ENCODE measurements at regions not wholly inside any gene's neighbourhood (a gene's known extent, or its start where the extent isn't known, plus 50 kb on each side); places are given as distances from the start of the nearest gene placed in this dataset.

DNA sequence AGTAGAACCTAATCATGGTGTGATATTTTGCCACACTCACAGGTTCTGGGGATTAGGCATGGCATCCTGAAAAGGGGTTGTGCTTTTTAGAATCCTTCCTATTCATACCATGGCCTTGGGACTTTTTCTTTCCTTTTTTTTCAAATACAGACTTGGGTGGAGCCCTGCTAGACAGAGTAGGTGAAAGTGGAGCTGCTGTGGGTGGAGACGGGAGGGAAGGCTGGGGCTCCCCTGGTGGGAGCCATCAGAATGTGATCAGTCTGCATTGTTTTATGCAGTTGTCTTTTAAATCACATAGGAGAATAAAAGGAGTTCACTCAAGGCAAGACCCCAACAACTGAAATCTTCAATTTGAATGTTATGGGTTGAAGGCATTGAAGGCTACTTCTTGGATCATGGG lies 130.2 kb downstream of the VAPA start:
- H3K27me3 Mint-ChIP-seq (ENCODE audit: insufficient read depth, unreplicated experiment) = no peaks in the 10 kb centered on the region
- ChIA-PET POLR2A (no interaction called here), CTCF (no interaction called here)
- no peaks in the 10 kb centered on the region for H3K36me3 Mint-ChIP-seq (ENCODE audit: insufficient read depth, unreplicated experiment)
- DNase-seq (ENCODE audit: unreplicated experiment) = no peak
- H3K9me3 Mint-ChIP-seq (ENCODE audit: unreplicated experiment) = peaks cover 8% of the 10 kb centered on the region
- no peaks in the 10 kb centered on the region for H3K4me1 Mint-ChIP-seq (ENCODE audit: insufficient read depth, unreplicated experiment)
- intact Hi-C loops (cut with micrococcal nuclease) = no loop called here
- H3K27ac Mint-ChIP-seq (ENCODE audit: low read depth, unreplicated experiment) = no peak overlapping the region
- no TSS peak for BruUV-seq (replicated peaks)
- TF ChIP-seq, protein P1, sequence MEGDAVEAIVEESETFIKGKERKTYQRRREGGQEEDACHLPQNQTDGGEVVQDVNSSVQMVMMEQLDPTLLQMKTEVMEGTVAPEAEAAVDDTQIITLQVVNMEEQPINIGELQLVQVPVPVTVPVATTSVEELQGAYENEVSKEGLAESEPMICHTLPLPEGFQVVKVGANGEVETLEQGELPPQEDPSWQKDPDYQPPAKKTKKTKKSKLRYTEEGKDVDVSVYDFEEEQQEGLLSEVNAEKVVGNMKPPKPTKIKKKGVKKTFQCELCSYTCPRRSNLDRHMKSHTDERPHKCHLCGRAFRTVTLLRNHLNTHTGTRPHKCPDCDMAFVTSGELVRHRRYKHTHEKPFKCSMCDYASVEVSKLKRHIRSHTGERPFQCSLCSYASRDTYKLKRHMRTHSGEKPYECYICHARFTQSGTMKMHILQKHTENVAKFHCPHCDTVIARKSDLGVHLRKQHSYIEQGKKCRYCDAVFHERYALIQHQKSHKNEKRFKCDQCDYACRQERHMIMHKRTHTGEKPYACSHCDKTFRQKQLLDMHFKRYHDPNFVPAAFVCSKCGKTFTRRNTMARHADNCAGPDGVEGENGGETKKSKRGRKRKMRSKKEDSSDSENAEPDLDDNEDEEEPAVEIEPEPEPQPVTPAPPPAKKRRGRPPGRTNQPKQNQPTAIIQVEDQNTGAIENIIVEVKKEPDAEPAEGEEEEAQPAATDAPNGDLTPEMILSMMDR (IDR thresholded peaks at IDR 0.05; ENCODE audit: unreplicated experiment) = no peak
- no peak overlapping the region for H3K4me3 Mint-ChIP-seq (ENCODE audit: unreplicated experiment)

DNA sequence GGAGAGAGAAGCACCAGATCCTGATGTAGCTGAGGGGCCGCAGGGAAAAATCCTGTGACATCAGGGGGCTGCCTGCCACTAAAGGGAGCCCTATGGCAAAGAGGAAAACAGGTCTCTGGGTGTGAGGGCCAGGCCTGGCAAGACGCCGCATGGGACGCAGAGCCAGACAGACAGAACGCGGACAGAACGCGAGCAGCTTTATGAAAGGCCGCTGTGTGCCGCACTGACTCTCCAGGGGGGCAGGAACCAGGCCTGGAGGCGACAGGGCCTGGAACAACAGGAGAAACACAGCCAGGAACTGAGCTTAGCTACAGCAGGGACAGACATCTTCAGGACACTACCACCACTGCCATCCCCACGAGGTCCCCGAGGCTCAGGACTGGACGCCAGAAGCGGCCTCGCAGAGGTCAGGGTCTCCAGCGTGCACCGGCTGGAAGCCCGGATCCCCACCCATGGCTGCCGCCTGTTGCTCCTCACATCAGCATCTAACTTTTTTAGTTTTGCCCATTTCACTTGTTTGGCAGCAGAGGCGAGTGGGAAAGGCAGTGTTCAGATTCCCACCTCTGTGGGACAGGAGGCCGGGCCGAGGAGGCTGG lies 131.6 kb downstream of the VAPA start:
- CTCF ChIA-PET = interaction anchor here (0.6 kb wide), 1 partner anchor 58 kb away, joined by 3 read pairs; no protein-coding TSS in a partner anchor
- TF ChIP-seq, protein P1 (IDR thresholded peaks at IDR 0.05; ENCODE audit: unreplicated experiment) = no peak
- no peak overlapping the region for H3K4me3 Mint-ChIP-seq (ENCODE audit: unreplicated experiment)
- no peaks in the 10 kb centered on the region for H3K27me3 Mint-ChIP-seq (ENCODE audit: insufficient read depth, unreplicated experiment)
- intact Hi-C loops (cut with micrococcal nuclease) = no loop called here
- BruUV-seq (replicated peaks) = no TSS peak
- H3K36me3 Mint-ChIP-seq (ENCODE audit: insufficient read depth, unreplicated experiment) = no peaks in the 10 kb centered on the region
- POLR2A ChIA-PET = no interaction called here
- H3K9me3 Mint-ChIP-seq (ENCODE audit: unreplicated experiment) = peaks cover 8% of the 10 kb centered on the region
- DNase-seq (ENCODE audit: unreplicated experiment) = no peak
- H3K4me1 Mint-ChIP-seq (ENCODE audit: insufficient read depth, unreplicated experiment) = no peaks in the 10 kb centered on the region
- no peak overlapping the region for H3K27ac Mint-ChIP-seq (ENCODE audit: low read depth, unreplicated experiment)

DNA sequence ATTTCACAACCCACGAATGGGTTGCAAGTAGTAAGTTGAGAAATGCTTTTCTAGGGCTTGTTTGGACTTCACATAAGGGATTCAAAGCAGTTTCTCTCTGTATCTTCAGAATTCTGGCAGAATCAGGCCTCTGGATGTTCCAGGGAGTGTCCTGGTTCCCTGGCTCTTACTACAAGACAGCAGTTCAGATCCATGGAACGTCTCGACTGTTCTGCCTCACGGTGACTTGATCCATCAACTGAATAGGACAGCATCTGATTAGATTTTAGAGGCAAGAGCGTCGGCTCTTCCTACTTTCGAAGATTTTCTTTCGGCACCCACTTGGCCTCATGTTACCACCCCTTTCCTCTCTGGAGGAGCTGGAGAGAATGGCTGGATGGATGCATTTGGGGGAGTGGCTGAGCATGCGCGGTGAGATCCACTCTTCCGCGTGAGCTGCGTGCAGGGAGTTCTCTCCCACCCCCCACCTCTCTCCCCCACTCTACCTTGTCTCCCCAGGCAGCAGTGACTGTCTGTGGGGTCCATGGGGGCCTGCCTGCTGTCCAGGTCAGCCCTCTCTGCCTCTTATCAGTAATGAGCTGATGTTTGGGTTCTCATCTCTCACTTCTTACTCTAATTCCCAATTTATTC lies 132.5 kb downstream of the VAPA start:
- no peaks in the 10 kb centered on the region for H3K4me1 Mint-ChIP-seq (ENCODE audit: insufficient read depth, unreplicated experiment)
- peaks cover 8% of the 10 kb centered on the region for H3K9me3 Mint-ChIP-seq (ENCODE audit: unreplicated experiment)
- CTCF ChIA-PET = no interaction called here
- TF ChIP-seq, protein P1 (IDR thresholded peaks at IDR 0.05; ENCODE audit: unreplicated experiment) = no peak
- no peaks in the 10 kb centered on the region for H3K36me3 Mint-ChIP-seq (ENCODE audit: insufficient read depth, unreplicated experiment)
- H3K27me3 Mint-ChIP-seq (ENCODE audit: insufficient read depth, unreplicated experiment) = no peaks in the 10 kb centered on the region
- POLR2A ChIA-PET = no interaction called here
- no TSS peak for BruUV-seq (replicated peaks)
- no peak for DNase-seq (ENCODE audit: unreplicated experiment)
- H3K27ac Mint-ChIP-seq (ENCODE audit: low read depth, unreplicated experiment) = no peak overlapping the region
- no peak overlapping the region for H3K4me3 Mint-ChIP-seq (ENCODE audit: unreplicated experiment)
- intact Hi-C loops (cut with micrococcal nuclease) = no loop called here

DNA sequence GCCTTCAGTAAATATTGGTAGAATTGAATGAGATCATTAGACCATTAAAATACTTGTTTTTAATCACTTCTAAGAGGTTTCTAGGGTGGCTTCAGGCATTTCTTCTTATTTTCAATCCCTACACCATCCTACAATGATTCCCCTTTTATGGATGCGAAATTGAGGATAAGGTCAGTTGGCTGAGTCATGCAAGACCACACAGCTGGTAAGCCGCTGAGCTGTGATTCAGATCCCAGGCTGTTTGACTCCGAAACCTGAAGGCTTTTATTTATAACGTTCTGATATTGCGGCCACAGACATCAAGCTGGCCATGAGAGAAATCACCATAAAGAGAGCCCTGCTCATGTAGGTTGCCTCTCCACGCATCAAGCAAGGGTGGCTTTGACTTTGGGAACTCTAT lies 133.4 kb downstream of the VAPA start:
- Mint-ChIP-seq H3K36me3 (ENCODE audit: insufficient read depth, unreplicated experiment) (no peaks in the 10 kb centered on the region), H3K9me3 (ENCODE audit: unreplicated experiment) (peaks cover under 1% of the 10 kb centered on the region), H3K27ac (ENCODE audit: low read depth, unreplicated experiment) (no peak overlapping the region), H3K4me3 (ENCODE audit: unreplicated experiment) (no peak overlapping the region), H3K4me1 (ENCODE audit: insufficient read depth, unreplicated experiment) (no peaks in the 10 kb centered on the region), H3K27me3 (ENCODE audit: insufficient read depth, unreplicated experiment) (no peaks in the 10 kb centered on the region)
- ChIA-PET CTCF (interaction anchor here (0.7 kb wide), 1 partner anchor 235 kb away, joined by 3 read pairs; no protein-coding TSS in a partner anchor), POLR2A (interaction anchor here (2.1 kb wide), 1 partner anchor 12 kb away, joined by 7 read pairs; no protein-coding TSS in a partner anchor)
- no peak for DNase-seq (ENCODE audit: unreplicated experiment)
- intact Hi-C loops (cut with micrococcal nuclease) = no loop called here
- no TSS peak for BruUV-seq (replicated peaks)
- TF ChIP-seq, protein P1 (IDR thresholded peaks at IDR 0.05; ENCODE audit: unreplicated experiment) = no peak
